Stimulated activated CD8-positive, alpha-beta memory T cell treated with anti-CD3 and anti-CD28 coated beads, Interleukin-7, amount 100 ng/mL, for 48 hours (primary cell): ENCODE measurements at regions not wholly inside any gene's neighbourhood (a gene's known extent, or its start where the extent isn't known, plus 50 kb on each side); places are given as distances from the start of the nearest gene placed in this dataset.

ENCODE experiments used
- DNase-seq, 2 donors: peaks; one replicate each; pipeline ENCODE4 v3.0.0-alpha.2; 2020; ENCODE audit warnings: low read depth in 1 of 2; ENCODE audit errors: extremely low read depth in 1 of 2

DNA sequence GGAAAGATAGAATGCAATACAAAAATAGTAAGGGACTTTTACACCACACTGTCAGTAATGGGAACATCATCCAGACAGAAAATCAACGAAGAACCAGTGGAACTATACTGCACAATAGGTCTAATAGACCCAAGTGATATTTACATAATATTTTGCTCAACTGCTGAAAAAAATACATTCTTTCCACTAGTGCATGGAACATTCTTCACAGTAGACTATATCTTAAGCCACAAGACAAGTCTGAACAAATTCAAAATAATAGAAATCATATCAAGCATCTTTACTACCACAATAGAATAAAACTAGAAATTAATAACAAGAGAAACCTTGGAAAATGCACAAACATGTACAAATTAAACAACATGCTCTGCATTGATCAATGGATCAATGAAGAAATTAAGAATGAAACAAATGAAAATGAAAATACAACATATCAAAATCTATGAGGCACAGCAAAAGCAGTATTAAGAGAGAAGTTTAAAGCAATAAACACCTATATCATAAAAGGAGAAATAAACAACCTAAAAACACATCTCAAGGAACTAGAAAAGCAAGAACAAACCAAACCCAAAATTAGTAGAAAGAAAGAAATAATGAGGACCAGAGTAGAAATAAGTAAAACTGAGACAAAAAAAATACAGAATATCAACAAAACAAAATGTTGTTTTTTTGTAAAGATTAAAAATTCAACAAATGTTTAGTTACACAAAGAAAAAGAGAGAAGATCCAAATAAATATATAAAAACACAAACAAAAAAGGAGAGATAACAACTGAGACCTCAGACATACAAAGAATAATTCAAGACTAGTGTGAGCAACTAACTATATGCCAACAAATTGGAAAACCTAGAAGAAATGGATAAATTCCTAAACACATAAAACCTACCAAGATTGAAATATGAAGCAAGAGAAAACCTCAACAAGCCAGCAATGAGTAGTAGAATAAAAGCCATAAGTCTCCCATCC, 51.5 kb upstream of the ANTXR2 start:
- no peak for DNase-seq
